PFSK-1 (cell line): ENCODE measurements at regions not wholly inside any gene's neighbourhood (a gene's known extent, or its start where the extent isn't known, plus 50 kb on each side); places are given as distances from the start of the nearest gene placed in this dataset.

ENCODE experiments used
- FOXP2 ChIP-seq: optimal IDR thresholded peaks from 2 replicates; pipeline ENCODE3; 2011; ENCODE audit warnings: borderline replicate concordance, control low read depth, inconsistent platforms; ENCODE audit not compliant: insufficient read depth; ENCODE audit errors: extremely low read length, extremely low read depth
- POLR2AphosphoS5 ChIP-seq: IDR thresholded peaks from 2 replicates; pipeline ENCODE4 v1.6.1; 2012; ENCODE audit warnings: low read depth, mild to moderate bottlenecking, control low read depth, low read length, moderate library complexity
- REST ChIP-seq, 2 experiments: IDR thresholded peaks; 2 replicates each; pipeline versions ENCODE4 v1.6.1 to v1.8.0; 2011 to 2012; ENCODE audit warnings: low read depth in 2 of 2, low read length in 2 of 2, control low read depth in 1 of 2, inconsistent platforms in 1 of 2, mild to moderate bottlenecking in 1 of 2, moderate library complexity in 1 of 2; ENCODE audit not compliant: insufficient read depth in 1 of 2
- SIN3A ChIP-seq: IDR thresholded peaks from 2 replicates; pipeline ENCODE4 v1.6.1; 2012; ENCODE audit warnings: mild to moderate bottlenecking, low read length, moderate library complexity, borderline replicate concordance; ENCODE audit not compliant: insufficient read depth
- TAF1 ChIP-seq: IDR thresholded peaks from 2 replicates; pipeline ENCODE4 v1.6.1; 2012; ENCODE audit warnings: low read length, control low read depth, borderline replicate concordance; ENCODE audit not compliant: insufficient read depth

GRCh38 chr16:65547772-65548446, 426.0 kb upstream of the CDH11 start:
- TF ChIP-seq POLR2AphosphoS5 (no peak), FOXP2 (no peak)

GRCh38 chr16:65546353-65546791, 424.5 kb upstream of the CDH11 start:
- TF ChIP-seq TAF1 (no peak), FOXP2 (no peak), POLR2AphosphoS5 (no peak), REST (IDR thresholded peaks at IDR 0.05; ENCODE audit: insufficient read depth in 1 of 2, low read depth in 2 of 2, low read length in 2 of 2) (no peak), SIN3A (no peak)

GRCh38 chr16:65545413-65545956, 423.6 kb upstream of the CDH11 start:
- no peak for TF ChIP-seq SIN3A
- no peak for TF ChIP-seq FOXP2
- no peak for TF ChIP-seq TAF1
- no peak for TF ChIP-seq REST (IDR thresholded peaks at IDR 0.05; ENCODE audit: insufficient read depth in 1 of 2, low read depth in 2 of 2, low read length in 2 of 2)
- no peak for TF ChIP-seq POLR2AphosphoS5

- TF ChIP-seq POLR2AphosphoS5 (no peak), FOXP2 (no peak), SIN3A (no peak)
Measured at GRCh38 chr16:65543781-65544740, 422.2 kb upstream of the CDH11 start.

GRCh38 chr16:65541646-65542045, 419.8 kb upstream of the CDH11 start:
- TF ChIP-seq TAF1 (no peak), REST (IDR thresholded peaks at IDR 0.05; ENCODE audit: insufficient read depth in 1 of 2, low read depth in 2 of 2, low read length in 2 of 2) (no peak), FOXP2 (no peak), POLR2AphosphoS5 (no peak), SIN3A (no peak)

- TF ChIP-seq TAF1 (no peak), FOXP2 (no peak), REST (IDR thresholded peaks at IDR 0.05; ENCODE audit: insufficient read depth in 1 of 2, low read depth in 2 of 2, low read length in 2 of 2) (no peak), SIN3A (no peak), POLR2AphosphoS5 (no peak)
Measured at GRCh38 chr16:65540901-65541300, 419.0 kb upstream of the CDH11 start.
